ENCODE measurements at regions not wholly inside any gene's neighbourhood (a gene's known extent, or its start where the extent isn't known, plus 50 kb on each side); places are given as distances from the start of the nearest gene placed in this dataset.
"Not testable (repeated sequence)": the region's sequence is repeated elsewhere in the genome, so short reads cannot be mapped to it uniquely, and the experiment has no call there.

DNA sequence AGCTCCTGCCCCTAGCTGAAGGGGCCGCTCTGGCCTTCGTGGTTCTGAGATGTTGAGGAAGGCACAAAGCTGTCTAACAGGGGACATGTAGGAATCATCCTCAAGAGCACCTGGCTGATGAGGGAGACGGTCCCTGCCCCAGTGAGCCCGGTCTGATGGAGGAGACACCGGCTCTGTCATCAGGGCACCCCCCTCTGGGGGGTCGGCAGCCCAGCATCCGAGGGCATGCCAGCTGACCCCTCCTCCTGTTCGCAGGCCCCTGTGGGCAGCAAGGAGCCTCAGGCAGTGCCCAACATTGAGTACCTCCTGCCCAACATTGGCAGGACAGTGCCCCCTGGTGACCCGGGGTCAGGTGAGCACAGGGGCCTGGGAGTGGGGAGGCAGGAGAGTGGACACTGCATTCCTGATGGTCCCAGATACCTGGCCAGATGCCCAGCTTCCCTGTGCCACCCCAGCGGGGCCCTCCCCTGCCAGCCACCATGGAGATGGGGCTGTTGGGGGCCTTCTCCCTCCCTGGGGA, 247.9 kb upstream of the TP53TG3C start:
- TF ChIP-seq, protein P1, sequence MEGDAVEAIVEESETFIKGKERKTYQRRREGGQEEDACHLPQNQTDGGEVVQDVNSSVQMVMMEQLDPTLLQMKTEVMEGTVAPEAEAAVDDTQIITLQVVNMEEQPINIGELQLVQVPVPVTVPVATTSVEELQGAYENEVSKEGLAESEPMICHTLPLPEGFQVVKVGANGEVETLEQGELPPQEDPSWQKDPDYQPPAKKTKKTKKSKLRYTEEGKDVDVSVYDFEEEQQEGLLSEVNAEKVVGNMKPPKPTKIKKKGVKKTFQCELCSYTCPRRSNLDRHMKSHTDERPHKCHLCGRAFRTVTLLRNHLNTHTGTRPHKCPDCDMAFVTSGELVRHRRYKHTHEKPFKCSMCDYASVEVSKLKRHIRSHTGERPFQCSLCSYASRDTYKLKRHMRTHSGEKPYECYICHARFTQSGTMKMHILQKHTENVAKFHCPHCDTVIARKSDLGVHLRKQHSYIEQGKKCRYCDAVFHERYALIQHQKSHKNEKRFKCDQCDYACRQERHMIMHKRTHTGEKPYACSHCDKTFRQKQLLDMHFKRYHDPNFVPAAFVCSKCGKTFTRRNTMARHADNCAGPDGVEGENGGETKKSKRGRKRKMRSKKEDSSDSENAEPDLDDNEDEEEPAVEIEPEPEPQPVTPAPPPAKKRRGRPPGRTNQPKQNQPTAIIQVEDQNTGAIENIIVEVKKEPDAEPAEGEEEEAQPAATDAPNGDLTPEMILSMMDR (IDR thresholded peaks at IDR 0.05), result not testable (repeated sequence)
- TF ChIP-seq POLR2A (IDR thresholded peaks at IDR 0.05), result not testable (repeated sequence)
